Eye (tissue), 1 donor: ENCODE measurements at regions not wholly inside any gene's neighbourhood (a gene's known extent, or its start where the extent isn't known, plus 50 kb on each side); places are given as distances from the start of the nearest gene placed in this dataset.
"Not testable (repeated sequence)": the region's sequence is repeated elsewhere in the genome, so short reads cannot be mapped to it uniquely, and the experiment has no call there.

Experiments used
- DNase-seq: peaks from one replicate; pipeline ENCODE4 v3.0.0-alpha.2; 2015

DNA sequence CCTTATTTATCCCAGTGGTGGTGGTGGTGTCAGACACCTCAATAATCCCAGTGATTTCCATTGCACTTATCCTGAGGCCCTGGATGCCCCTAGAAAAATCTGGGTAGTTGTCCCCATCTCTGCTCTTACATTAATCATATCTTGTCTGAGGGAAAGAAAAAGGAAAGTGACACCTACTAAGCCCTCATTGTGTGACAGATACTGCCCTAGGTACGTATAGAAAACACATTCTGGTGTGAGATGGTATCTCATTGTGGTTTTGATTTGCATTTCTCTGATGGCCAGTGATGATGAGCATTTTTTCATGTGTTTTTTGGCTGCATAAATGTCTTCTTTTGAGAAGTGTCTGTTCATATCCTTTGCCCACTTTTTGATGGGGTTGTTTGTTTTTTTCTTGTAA, 162.6 kb upstream of the JADE1 start:
- not testable (repeated sequence) for DNase-seq

DNA sequence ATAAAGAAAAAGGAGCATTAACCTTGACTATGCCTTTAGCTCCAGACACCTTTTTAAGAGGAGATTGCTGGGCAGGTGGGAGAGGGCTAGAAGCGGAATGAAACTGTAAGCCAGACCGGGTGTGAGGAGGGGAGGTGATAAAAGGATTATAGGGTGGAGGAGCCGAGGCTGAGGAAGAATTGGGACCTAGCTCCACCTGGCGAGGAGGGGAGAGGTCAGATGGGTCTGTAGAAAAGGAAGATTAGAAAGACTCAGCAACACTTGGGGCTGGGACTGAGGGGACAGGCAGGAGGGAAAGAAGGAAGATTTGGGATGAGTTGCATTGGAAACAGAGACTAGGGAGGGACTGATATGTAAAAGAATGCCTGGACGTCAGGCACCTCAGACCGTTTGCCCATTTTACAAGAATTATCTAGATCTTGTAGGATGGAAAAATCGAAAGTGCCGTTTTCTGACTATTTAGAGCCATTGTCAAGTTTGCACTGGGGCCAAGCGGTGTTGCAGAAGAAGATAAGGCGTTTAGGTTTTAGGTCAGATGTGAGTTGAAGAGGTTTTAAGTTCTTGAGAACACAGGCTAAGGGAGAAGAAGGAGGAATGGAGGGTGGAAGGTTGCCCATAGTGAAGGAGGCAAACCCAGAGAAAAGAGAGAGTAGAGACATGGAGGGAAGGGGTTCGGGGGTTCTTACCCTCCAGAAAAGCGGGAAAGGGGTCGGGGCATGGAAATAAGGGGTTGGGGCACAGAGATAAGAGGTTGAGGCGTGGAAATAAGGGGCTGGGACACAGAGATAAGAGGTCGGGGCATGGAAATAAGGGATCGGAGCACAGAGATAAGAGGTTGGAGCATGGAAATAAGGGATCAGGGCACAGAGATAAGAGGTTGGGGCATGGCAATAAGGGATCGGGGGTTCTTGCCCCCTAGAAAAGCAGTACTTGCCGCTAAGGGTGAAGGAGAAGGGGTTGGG, 164.5 kb upstream of the JADE1 start:
- not testable (repeated sequence) for DNase-seq

DNA sequence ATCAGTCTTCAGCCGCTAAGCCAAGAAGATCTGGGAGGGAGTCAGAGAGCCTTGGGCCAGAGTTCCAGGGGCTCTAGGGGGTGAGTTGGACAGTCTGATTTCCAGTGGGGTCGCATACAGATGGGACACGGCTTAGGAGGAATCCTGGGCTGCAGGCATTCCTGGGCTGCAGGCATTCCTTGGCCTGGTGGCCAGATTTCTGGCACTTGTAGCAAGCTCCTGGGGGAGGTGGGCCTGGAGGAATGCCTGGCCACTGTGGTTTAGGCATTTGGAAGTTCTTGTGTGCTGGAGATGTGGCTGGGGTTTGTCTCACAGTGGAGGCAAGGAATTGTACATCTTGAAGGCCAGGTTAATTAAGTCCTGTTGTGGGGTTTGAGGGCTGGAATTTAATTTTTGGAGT, 165.4 kb upstream of the JADE1 start:
- DNase-seq = not testable (repeated sequence)

DNA sequence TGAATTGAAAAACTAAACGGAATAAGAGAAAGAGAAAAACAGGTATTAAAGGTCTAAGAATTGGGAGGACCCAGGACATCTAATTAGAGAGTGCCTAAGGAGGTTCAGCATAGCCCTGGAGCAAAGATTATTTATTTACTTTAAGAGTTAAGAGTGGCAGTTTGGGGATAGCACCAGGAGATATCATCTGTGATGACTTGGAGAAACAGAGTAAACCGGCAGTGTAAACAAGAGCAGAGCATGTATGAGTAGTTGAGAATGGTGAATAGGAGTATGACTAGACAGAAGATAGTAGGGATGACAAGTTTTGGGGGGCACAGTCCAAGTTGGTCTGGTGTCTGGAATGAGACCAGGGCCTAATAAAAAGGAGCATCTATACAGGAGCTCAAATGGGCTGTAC, 167.9 kb upstream of the JADE1 start:
- not testable (repeated sequence) for DNase-seq

DNA sequence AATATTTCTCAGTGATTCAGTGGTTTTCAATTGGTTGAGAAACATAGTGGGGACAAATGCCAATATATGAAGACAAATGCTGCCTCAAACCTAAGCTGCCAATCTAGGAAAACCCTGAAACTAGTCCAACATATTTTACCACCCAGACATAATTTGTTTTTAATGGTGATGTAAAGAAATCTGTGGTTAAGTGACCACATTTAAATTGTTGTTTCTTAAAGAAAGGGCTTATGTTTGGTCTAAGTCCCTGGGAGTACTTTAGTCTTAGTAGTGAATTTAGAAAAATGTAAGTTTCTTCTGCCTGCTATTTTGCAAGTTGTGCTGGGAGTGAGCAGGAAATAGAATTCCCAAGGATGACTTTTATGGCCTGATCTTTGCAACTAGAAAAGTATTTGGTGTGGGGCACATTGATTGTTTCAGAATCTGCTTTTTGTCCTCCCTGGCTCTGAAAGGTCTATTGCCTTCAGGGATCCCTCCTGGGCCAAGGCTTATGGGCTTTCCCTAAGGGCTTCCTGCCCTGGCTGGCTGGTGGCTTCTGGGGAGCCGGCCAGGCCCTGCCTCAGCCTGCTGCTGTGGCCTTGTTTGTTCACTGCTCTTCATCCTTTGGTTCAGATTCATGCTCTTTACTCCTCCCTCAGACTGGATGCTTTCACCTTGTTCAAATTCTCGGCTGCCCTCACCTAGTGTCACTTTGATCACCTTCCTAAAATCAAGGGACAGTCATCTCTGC, 169.8 kb upstream of the JADE1 start:
- DNase-seq = no peak

DNA sequence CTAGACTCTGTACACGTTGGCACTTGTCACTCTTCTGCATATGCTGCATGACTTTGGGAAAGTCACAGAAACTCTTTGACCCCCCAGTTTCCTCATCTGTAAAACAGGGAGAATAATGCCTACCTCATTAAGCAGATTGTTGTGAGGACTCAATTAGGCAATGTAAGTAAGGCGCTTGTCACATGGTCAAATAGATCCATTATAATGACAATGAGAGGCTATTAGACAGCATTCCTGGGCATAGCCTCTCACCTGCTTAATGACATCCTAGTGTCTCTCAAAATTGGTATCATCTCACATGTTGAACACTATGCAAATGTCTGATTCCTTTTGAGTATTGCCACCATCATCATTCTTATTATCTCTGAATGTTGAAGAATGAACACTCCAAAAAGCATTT, 172.6 kb upstream of the JADE1 start:
- DNase-seq = no peak

DNA sequence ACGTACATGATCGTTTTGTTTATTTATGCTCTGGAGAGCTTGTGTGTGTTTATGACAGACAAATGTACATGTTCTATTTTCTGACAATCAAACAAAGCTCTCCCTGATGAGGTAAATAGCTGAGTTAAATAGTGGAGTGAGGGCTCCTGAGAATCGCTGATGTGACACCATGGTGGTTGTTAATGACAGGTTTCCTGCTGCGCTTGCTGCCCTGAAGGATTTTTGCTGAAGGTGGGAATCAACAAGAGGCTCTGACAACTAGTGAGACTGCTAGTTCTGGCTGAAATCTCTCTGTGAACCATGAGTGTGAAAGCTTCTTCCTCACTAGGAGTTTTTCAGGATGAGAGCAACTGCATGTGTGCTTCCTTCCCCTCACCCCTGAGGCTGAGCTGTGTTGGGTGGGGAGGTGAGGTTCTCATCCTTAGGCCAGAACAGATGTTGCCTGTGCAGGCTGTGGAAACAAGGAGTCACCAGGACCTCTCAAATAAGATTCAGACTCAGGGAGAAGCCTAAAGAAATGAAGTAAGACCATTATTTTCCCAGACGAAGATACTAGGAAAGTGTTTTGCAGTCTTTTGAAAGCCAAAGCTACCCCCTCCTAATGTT, 173.4 kb upstream of the JADE1 start:
- no peak for DNase-seq

DNA sequence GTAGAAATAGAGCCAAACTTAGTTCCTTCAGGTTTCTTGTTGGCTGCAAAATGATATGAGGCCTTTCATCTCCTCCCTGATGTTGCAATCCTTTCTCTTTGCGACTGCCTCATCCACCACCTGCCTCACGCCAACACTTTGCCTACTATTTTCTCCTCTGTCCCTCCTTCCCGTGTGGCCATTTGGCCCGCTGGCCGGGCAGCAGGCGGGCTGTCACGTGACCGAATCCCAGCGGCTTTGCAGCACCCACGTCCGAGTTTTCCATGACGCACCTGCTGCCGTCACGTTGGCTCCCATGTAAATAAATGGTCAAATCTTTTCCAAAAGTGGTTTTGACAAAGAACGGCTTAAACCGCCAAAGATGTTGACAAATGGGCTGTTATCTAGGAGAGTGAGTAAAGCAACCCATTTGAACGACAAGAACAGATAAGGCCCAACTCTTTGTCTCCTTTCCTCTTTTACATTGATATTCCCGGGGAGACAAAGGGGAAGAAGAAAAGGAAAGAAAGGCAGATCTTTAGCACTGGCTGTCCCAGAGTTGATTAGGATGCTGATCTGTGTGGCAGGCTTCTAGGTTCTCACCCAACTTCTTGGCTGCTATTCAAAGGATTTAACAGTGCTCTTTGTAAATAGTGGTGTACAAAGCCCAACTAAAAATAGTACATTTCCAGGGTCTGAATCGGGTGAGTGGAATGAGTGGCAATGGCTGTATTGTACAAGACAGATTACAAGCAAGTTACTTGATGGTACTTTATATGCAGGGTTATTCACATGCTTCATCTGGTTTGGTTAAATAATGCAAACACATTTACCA, 174.2 kb upstream of the JADE1 start:
- DNase-seq = peak; percentile 14

DNA sequence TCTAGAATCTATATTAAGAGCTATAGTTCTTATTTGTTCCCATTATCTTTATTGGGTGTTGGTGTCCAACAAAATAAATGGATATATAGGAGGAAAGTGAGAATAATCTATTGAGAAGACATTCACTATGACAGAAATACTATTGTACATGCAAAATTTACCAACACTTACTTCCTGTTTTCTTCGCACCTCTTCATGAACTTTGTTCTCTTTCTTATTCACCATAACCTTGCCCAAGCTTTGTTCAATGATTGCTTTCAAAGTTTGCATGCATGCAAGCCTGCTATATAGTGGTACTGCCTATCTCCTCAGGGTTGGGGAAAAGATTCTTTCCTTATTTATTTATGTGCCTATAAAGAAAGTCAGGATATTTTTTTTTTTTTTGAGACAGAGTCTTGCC, 176.4 kb upstream of the JADE1 start:
- no peak for DNase-seq

DNA sequence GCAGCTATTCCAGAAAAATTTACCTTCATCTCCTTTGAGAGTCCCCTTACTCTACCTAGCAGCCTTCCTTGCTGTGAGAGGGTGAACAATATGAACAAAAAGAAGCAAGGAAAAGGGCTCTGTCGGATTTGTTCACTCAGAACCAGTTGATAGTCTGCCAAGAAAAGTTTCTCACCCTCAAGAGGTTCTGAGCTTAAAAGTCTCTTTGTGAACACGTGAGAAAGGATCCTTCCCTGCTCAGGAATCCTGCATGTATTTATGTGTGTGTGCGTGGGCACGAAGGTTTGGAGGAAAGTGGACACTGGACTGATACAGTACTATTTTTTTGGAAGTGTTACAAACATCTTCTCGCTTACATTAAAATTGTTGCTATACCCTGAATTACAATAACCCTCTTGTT, 178.6 kb upstream of the JADE1 start:
- no peak for DNase-seq

DNA sequence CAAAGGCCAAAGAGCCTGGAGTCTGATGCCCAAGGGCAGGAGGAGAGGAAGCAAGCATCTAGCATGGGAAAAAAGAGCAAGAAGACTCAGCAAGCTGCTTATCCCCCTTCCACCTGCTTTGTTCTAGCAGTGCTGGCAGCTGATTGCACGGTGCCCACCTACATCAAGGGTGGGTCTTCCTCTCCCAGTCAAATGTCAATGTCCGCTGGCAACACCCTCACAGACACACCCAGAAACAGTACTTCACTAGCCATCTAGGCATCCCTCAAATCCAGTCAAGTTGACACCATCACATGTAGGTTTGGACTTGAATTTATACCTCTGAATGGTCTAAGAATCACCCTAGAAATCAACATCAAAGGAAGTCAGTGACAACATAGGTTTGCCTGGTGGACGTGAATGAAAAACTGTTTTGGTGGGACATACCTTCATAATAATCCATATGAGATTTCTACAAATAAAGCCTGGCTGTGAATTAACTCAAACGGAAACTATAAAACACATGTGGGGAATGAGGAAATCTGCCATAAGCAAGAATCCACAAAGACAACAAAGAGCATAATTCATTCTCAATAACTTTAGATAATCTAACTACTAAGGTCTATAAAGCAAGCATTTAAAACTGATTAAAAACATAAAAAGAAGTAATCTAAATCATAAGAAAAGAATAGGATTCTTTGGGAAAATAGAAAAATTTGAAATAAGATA, 185.8 kb upstream of the JADE1 start:
- DNase-seq = no peak

DNA sequence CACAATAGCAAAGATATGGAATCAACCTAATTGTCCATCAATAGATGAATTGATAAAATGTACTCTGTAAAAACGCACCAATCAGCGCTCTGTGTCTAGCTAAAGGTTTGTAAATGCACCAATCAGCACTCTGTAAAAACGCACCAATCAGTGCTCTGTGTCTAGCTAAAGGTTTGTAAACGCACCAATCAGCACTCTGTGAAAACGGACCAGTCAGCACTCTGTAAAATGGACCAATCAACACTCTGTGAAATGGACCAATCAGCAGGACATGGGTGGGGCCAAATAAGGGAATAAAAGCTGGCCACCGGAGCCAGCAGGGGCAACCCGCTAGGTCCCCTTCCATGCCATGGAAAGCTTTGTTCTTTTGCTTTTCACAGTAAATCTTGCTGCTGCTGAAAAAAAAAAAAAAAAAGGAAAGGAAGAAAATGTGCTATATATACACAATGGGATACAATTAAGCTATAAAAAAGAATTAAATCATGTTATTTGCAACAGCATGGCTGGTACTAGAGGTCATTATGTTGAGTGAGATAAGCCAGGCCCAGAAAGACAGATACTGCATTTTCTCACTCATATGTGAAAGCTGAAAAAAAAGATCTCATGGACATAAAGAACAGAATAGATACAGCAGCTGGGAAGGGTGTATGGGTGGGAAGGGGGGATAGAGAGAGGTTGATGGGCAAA, 189.1 kb upstream of the JADE1 start:
- not testable (repeated sequence) for DNase-seq

DNA sequence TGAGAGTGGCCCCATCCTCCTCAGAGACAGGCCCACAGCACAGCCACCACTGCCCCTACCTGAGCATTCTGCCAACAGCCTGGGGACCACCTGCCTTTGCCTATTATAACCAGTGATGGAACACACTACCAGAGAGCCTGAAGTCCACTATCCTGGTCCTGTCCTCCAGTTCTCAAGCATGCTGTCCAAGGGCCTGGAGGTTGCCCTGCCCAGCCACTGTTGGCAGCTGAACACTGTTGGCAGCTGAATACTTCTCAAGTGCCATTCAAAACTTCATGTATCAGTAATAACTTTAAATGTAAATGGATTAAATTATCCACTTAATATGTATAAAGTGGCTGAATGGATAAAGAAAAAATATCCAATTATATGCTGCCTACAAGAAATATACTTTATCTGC, 194.3 kb upstream of the JADE1 start:
- no peak for DNase-seq

DNA sequence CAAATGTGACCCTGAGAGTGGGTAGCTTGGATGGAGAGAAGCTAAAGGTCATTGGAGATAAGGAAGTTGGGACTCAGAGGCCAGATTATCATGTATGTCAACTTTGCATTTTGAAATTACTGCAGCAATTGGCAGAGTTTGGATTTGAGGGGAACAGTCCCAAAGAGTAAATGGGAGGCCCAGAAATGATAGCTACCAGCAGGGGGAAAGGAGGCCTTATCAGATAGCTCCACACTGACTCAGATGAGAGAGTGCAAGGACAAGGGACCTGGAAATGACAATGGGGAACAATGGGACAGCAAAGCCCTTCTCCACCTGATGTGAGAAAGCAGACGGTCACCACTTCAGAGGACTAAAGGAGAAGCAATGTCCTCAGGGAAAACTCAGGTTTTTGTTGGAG, 201.5 kb upstream of the JADE1 start:
- DNase-seq = no peak

DNA sequence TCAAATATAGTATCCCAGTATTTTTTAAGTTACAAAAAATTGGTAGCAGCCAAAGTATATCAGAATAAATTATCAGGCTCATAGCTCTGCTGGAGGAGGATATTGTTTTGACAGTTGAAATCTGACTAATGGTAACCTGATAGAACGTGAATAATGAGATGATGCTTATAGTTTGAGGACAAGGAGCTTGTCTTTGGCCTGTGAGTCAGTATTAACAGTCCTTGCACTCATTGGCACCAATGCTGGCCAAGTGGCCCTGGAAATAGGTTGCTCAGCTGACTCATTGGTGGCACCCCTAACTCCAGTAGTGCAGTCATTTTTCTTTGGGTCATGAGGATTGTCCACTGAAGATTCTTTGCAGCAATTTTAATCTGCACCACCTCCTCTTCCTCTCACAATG, 203.3 kb upstream of the JADE1 start:
- no peak for DNase-seq

DNA sequence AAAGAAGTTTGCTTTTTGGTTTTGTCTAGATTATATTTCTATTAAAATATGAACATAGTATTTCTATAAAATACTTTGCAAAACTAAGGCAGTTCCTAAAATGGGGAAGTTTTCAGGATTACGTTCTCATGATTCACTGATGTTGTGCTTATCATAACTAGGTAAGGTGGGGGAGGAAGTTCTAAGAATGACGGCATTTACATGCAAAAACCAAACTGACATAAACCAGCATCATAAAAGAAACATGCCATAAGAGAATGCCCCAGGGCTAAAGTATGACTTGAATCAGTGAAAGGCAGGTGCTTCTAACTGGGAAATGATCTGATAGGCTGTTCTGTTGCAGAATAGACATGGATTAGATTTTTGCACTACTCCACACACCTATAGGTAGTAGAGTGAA, 204.7 kb upstream of the JADE1 start:
- no peak for DNase-seq

DNA sequence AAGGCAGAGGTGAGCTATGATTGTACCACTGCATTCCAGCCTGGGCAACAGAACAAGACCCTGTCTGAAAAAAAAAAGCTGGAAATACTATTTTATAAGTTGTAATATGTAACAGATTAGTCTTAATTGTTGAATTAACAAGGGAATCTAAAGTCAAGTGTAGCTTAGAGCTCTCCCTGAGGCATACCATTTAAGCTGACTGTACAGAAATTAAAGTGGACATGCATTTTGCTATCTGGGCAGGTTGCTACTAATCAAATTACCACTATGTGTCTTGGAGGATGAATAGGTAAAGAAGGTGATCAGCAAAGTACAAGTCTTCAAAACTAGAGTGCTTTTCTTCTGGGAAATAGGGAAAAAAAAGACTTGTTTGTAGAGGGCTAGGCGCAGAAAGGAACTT, 205.3 kb upstream of the JADE1 start:
- no peak for DNase-seq

DNA sequence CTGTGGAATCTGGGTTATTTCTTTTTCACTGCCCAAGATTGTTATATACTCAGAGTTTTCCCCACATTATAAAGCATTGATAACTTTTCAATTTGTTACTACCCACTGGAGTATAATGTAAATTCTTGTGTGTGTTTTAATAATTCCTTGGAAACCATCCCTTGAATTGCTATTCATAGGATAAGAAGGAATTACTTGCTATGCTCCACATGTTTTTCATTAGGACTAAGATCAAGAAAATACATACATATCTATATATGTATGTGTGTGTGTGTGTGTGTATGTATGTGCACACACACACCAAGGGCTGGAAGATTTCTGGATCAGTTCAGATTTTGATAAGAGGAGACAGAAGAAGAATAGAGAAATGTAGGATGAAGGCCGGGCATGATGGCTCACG, 206.4 kb upstream of the JADE1 start:
- peak; percentile 26 for DNase-seq

DNA sequence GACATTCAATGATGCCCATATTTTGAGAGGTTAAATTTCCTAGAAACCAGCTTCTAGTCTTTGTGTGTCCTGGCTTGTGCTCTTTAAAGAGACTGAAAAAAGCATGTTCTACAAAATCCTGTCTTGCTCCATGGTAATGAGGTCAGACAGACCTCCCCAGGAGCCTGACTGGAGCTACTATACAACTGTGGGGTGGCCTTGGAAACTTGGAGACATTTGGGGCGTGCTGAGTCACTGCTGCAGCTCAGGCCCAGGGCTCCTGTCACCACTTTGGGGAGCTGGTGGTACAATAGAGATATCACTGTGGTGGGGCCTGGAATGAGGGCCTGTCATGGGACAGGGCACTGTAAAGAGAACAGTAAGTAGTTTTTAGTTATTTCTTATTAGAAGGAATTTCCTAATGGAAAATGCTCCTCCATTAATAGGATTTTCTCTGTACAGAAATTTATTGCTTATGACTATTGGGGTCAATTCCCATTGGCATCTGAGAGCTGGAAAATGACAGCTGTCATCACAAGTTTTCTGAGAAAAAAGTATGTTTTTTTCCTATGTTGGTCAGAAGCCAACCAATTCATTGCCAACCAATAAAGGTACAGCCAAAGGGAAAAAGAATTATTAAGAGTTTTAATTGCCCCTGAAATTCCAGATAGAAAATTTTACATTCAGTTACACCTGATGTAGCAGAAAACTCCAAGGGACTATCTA, 207.4 kb upstream of the JADE1 start:
- DNase-seq = peak; percentile 24

DNA sequence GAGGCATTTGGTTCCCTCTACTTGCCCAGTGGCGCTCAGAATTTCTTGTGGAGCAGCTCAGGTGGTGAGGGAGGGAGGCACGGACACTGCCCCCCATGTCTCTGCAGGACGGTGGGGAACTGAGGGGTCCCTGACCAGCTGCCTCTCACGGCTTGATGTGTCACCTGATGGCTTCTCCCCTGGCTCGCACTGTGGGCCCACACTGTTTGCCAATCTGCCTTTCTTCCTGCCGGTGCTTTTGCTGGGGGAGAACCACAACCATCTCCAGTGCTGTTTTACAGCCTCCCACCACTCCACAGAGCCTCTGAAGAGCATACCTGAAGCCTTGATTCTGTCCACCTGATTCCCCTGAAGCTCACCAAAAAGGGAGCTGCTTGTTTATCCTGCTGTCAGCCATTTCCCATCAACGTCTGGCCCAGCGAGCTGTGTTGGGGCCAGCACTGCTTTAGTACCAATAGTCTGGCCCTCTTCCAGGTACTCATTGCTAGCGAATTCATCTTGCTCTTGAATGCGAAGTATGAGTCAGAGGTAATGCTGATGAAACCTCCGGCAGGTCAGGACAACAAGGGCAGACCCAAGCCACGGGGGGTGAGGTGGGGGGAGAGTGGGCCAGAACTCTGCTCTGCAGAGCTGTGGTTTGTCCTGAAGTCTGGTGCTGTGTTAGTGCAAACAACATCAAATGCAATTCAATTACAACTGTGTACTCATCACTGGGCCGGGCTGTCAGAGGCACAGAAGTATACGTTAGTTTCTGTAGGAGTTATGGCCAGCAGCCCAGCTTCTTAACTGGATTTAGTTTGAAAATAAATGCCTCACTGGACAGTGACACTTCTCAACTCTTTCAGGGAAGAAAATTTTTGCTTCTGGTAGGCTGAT, 208.3 kb upstream of the JADE1 start:
- DNase-seq = peak; percentile 35
